T-cell (primary cell): ENCODE measurements at regions not wholly inside any gene's neighbourhood (a gene's known extent, or its start where the extent isn't known, plus 50 kb on each side); places are given as distances from the start of the nearest gene placed in this dataset.

Source experiments
- ATAC-seq, 4 experiments: fragments of 200-7000 bp in 3 of 4; fragments of 150-1000 bp in 1 of 4; cut with Tn5 transposase; replicated peaks in 1 of 4; 1 replicate in 3 of 4; 2 replicates in 1 of 4; pipeline ENCODE4 v1.10.0; 2021; ENCODE audit warnings: moderate library complexity in 3 of 4, mild to moderate bottlenecking in 2 of 4, moderate number of reproducible peaks in 1 of 4
- CTCF ChIA-PET, 2 donors: fragments of 300-600 bp; sonication (Branson Sonifier 250); formaldehyde crosslinking; loops; one replicate each; lab custom pipeline; 2022; ENCODE audit warnings: antibody characterized with exemption in 2 of 2; lab: Charles Lee
- POLR2A ChIA-PET, 2 donors: fragments of 300-600 bp; sonication (Branson Sonifier 250); formaldehyde crosslinking; loops; one replicate each; lab custom pipeline; 2022; ENCODE audit warnings: antibody characterized with exemption in 2 of 2; lab: Charles Lee
- DNase-seq, 35 experiments: peaks; one replicate each; pipeline versions ENCODE4 v3.0.0 to v3.0.0-alpha.2; 2013 to 2023
- H3K27ac ChIP-seq: one replicate; pipeline ENCODE4 v1.5.1; 2013; ENCODE audit warnings: low read length
- H3K27me3 ChIP-seq, 2 experiments: replicated peaks in 1 of 2; 1 replicate in 1 of 2; 2 replicates in 1 of 2; pipeline versions ENCODE4 v1.6.1 to v1.7.0; 2013; ENCODE audit warnings: low read length in 1 of 2, mixed read lengths in 1 of 2; ENCODE audit not compliant: control insufficient read depth in 2 of 2, insufficient read depth in 2 of 2; ENCODE audit errors: extremely low read depth in 1 of 2
- H3K36me3 ChIP-seq, 2 donors: 1 replicate in 1 of 2; 2 replicates in 1 of 2; pipeline versions ENCODE4 v1.6.1 to v1.7.0; 2013; ENCODE audit warnings: low read length in 1 of 2; ENCODE audit not compliant: control insufficient read depth in 2 of 2, insufficient read depth in 1 of 2; ENCODE audit errors: extremely low read depth in 1 of 2
- H3K4me1 ChIP-seq, 2 experiments: 1 replicate in 1 of 2; 2 replicates in 1 of 2; pipeline versions ENCODE4 v1.6.1 to v1.7.0; 2013; ENCODE audit warnings: low read length in 2 of 2, mixed read lengths in 1 of 2; ENCODE audit not compliant: insufficient read depth in 2 of 2, control insufficient read depth in 1 of 2; ENCODE audit errors: extremely low read depth in 1 of 2
- H3K4me3 ChIP-seq, 2 donors: 1 replicate in 1 of 2; 2 replicates in 1 of 2; pipeline versions ENCODE4 v1.5.1 to v1.7.0; 2013; ENCODE audit warnings: mild to moderate bottlenecking in 2 of 2, low read length in 1 of 2, moderate library complexity in 1 of 2; ENCODE audit not compliant: control insufficient read depth in 1 of 2; ENCODE audit errors: extremely low read depth in 1 of 2
- H3K9me3 ChIP-seq: 2 replicates; pipeline ENCODE4 v1.7.0; 2013
- H3K27ac Mint-ChIP-seq, 2 donors: one replicate each; pipeline ENCODE4 v1.8.0; 2020 to 2021; ENCODE audit warnings: mild to moderate bottlenecking in 2 of 2, mixed read lengths in 2 of 2
- H3K27me3 Mint-ChIP-seq, 2 donors: one replicate each; pipeline ENCODE4 v1.8.0; 2021 to 2022; ENCODE audit warnings: mixed read lengths in 2 of 2
- H3K36me3 Mint-ChIP-seq: one replicate; pipeline ENCODE4 v1.8.0; 2021; ENCODE audit warnings: mixed read lengths
- H3K4me1 Mint-ChIP-seq, 3 donors: one replicate each; pipeline ENCODE4 v1.8.0; 2020 to 2022; ENCODE audit warnings: mixed read lengths in 3 of 3, mild to moderate bottlenecking in 1 of 3
- H3K4me3 Mint-ChIP-seq, 3 donors: one replicate each; pipeline ENCODE4 v1.8.0; 2020 to 2022; ENCODE audit warnings: mild to moderate bottlenecking in 3 of 3, mixed read lengths in 3 of 3, moderate library complexity in 3 of 3
- H3K9me3 Mint-ChIP-seq, 3 donors: one replicate each; pipeline ENCODE4 v1.8.0; 2020 to 2022; ENCODE audit warnings: mixed read lengths in 3 of 3
- WGBS: methylation state at CpG from one replicate; pipeline ENCODE4 v1.1.5; 2013; ENCODE audit warnings: missing lambda C conversion rate; ENCODE audit not compliant: insufficient coverage; 5-methylcytosine and 5-hydroxymethylcytosine counted together

- Histone ChIP-seq H3K36me3 (no peaks in the 10 kb centered on the region), H3K4me1 (no peaks in the 10 kb centered on the region), H3K4me3 (no peak overlapping the region), H3K27ac (no peak overlapping the region), H3K9me3 (no peaks in the 10 kb centered on the region), H3K27me3 (peaks cover 0 to 32% of the 10 kb centered on the region in 2 experiments)
- no peak for DNase-seq
- ChIA-PET POLR2A (no interaction called here), CTCF (no interaction called here)
- no peak for ATAC-seq
- WGBS = 85% methylated on average over 6 of the region's 14 CpGs
- H3K9me3 Mint-ChIP-seq = no peaks in the 10 kb centered on the region
- no peak overlapping the region for H3K4me3 Mint-ChIP-seq
- no peak overlapping the region for H3K27ac Mint-ChIP-seq
- H3K4me1 Mint-ChIP-seq = no peaks in the 10 kb centered on the region
- peaks cover 3 to 17% of the 10 kb centered on the region in 2 donors for H3K27me3 Mint-ChIP-seq
- H3K36me3 Mint-ChIP-seq = no peaks in the 10 kb centered on the region
Observed at GRCh38 chr22:19663821-19664355, 50.4 kb upstream of the SEPTIN5 start.

GRCh38 chr22:19664406-19664805 is 49.9 kb upstream of the SEPTIN5 start:
- no peak overlapping the region for H3K27ac ChIP-seq
- no peak overlapping the region for H3K4me3 ChIP-seq
- POLR2A ChIA-PET = no interaction called here
- Mint-ChIP-seq H3K4me1 (no peaks in the 10 kb centered on the region), H3K9me3 (no peaks in the 10 kb centered on the region), H3K36me3 (no peaks in the 10 kb centered on the region), H3K27me3 (peaks cover 3 to 17% of the 10 kb centered on the region in 2 donors), H3K27ac (no peak overlapping the region), H3K4me3 (no peak overlapping the region)
- no peaks in the 10 kb centered on the region for H3K4me1 ChIP-seq
- no peak for ATAC-seq
- no CpG with 5 or more reads among the region's 2 CpGs for WGBS
- no peaks in the 10 kb centered on the region for H3K36me3 ChIP-seq
- CTCF ChIA-PET = no interaction called here
- no peak for DNase-seq
- no peaks in the 10 kb centered on the region for H3K9me3 ChIP-seq
- peaks cover 0 to 32% of the 10 kb centered on the region in 2 experiments for H3K27me3 ChIP-seq
